Progenitor cell of endocrine pancreas (in vitro differentiated cells): ENCODE measurements at regions not wholly inside any gene's neighbourhood (a gene's known extent, or its start where the extent isn't known, plus 50 kb on each side); places are given as distances from the start of the nearest gene placed in this dataset.

ENCODE experiments used
- DNase-seq: peaks from one replicate; pipeline ENCODE4 v3.0.0; 2021; ENCODE audit warnings: low spot score; ENCODE audit not compliant: unreplicated experiment
- H3K27ac Mint-ChIP-seq: 2 replicates; pipeline ENCODE4 v1.8.0; 2021; ENCODE audit warnings: mild to moderate bottlenecking, moderate library complexity, mixed read lengths
- H3K27me3 Mint-ChIP-seq: 2 replicates; pipeline ENCODE4 v1.8.0; 2021; ENCODE audit warnings: mixed read lengths
- H3K36me3 Mint-ChIP-seq: 2 replicates; pipeline ENCODE4 v1.8.0; 2022; ENCODE audit warnings: mixed read lengths; ENCODE audit not compliant: insufficient read depth
- H3K4me1 Mint-ChIP-seq: 2 replicates; pipeline ENCODE4 v1.8.0; 2021; ENCODE audit warnings: low read depth, mixed read lengths
- H3K4me3 Mint-ChIP-seq: 2 replicates; pipeline ENCODE4 v1.8.0; 2021; ENCODE audit warnings: low read depth, mild to moderate bottlenecking, moderate library complexity, mixed read lengths
- H3K9me3 Mint-ChIP-seq: 2 replicates; pipeline ENCODE4 v1.8.0; 2021; ENCODE audit warnings: low read depth, mixed read lengths
- CTCF ChIP-seq: fragments of 200-600 bp; sonication (generic); IDR thresholded peaks from one replicate; pipeline ENCODE4 v1.5.0; 2021; ENCODE audit warnings: antibody characterized with exemption, mild to moderate bottlenecking; ENCODE audit not compliant: unreplicated experiment

- Mint-ChIP-seq H3K27me3 (peaks cover 11% of the 10 kb centered on the region), H3K36me3 (no peaks in the 10 kb centered on the region), H3K4me1 (no peaks in the 10 kb centered on the region), H3K27ac (no peak overlapping the region), H3K4me3 (no peak overlapping the region), H3K9me3 (no peaks in the 10 kb centered on the region)
- no peak for TF ChIP-seq CTCF
- no peak for DNase-seq
Observed at GRCh38 chr10:85454386-85454785, 912.2 kb downstream of the GRID1 start.

- no peak for TF ChIP-seq CTCF
- Mint-ChIP-seq H3K27me3 (peaks cover 11% of the 10 kb centered on the region), H3K27ac (no peak overlapping the region), H3K4me3 (no peak overlapping the region), H3K36me3 (no peaks in the 10 kb centered on the region), H3K9me3 (no peaks in the 10 kb centered on the region), H3K4me1 (no peaks in the 10 kb centered on the region)
- DNase-seq = no peak
Observed at GRCh38 chr10:85457191-85457590, 909.4 kb downstream of the GRID1 start.

GRCh38 chr10:85458324-85458723 is 908.3 kb downstream of the GRID1 start:
- no peaks in the 10 kb centered on the region for H3K9me3 Mint-ChIP-seq
- no peak for DNase-seq
- no peak for TF ChIP-seq CTCF
- no peaks in the 10 kb centered on the region for H3K4me1 Mint-ChIP-seq
- peaks cover 11% of the 10 kb centered on the region for H3K27me3 Mint-ChIP-seq
- H3K4me3 Mint-ChIP-seq = no peak overlapping the region
- no peak overlapping the region for H3K27ac Mint-ChIP-seq
- no peaks in the 10 kb centered on the region for H3K36me3 Mint-ChIP-seq

GRCh38 chr10:85459906-85460305 is 906.7 kb downstream of the GRID1 start:
- DNase-seq = no peak
- no peaks in the 10 kb centered on the region for H3K9me3 Mint-ChIP-seq
- no peak for TF ChIP-seq CTCF
- H3K27me3 Mint-ChIP-seq = peaks cover 8% of the 10 kb centered on the region
- H3K4me3 Mint-ChIP-seq = no peak overlapping the region
- H3K27ac Mint-ChIP-seq = no peak overlapping the region
- H3K4me1 Mint-ChIP-seq = no peaks in the 10 kb centered on the region
- no peaks in the 10 kb centered on the region for H3K36me3 Mint-ChIP-seq

- Mint-ChIP-seq H3K27me3 (no peaks in the 10 kb centered on the region), H3K4me3 (no peak overlapping the region), H3K36me3 (no peaks in the 10 kb centered on the region), H3K4me1 (no peaks in the 10 kb centered on the region), H3K27ac (no peak overlapping the region), H3K9me3 (peaks cover 6% of the 10 kb centered on the region)
- TF ChIP-seq CTCF = no peak
- DNase-seq = no peak
Observed at GRCh38 chr10:85464336-85464735, 902.3 kb downstream of the GRID1 start.
